ENCODE measurements at regions not wholly inside any gene's neighbourhood (a gene's known extent, or its start where the extent isn't known, plus 50 kb on each side); places are given as distances from the start of the nearest gene placed in this dataset.

DNA sequence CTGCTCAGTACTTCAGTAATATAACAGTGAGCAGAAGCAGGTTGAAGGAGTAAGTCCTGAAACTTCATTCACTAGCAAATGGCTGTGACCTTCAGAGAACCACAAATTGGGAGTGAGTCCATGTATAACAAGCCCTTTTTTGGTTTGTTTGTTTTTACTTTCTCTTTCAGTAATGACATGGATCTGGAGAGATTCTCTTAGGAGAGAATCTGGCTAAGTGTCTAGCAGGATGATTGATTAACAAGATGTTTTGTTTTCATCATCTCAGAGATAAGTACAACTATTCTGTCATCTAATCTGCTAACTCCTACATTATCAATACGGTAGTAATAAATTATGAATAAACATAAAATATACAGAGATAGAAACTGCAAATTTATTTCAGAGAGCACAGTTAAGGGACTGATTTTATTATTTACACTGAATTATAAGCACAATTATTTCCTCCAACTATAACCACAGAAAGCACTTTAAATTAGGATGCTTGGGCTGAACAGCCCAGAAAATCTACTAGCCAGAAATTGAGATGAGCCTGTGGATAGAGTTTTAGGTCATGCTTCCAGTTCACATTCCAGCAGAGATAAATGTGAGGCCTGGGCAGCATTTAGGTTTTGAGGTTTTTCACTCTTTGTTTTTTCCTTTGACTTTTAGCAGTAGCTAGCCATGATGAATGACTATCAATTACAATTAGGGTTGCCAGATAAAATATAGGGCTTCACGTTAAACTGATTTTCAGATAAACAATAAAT is 429.3 kb upstream of the FAT3 start:
- BruUV-seq (replicated peaks): no TSS peak
- Histone ChIP-seq H3K27ac (ENCODE audit: low read length) (no peak overlapping the region), H3F3A (ENCODE audit: low read length, unreplicated experiment) (no peaks in the 10 kb centered on the region), H3K79me2 (ENCODE audit: low read length) (no peaks in the 10 kb centered on the region), H3K9me3 (ENCODE audit: low read length) (no peaks in the 10 kb centered on the region), H3K4me3 (ENCODE audit: low read length) (no peak overlapping the region), H3K36me3 (ENCODE audit: low read depth, low read length) (no peaks in the 10 kb centered on the region), H3K4me1 (ENCODE audit: insufficient read depth, low read length) (no peaks in the 10 kb centered on the region), H3K9ac (ENCODE audit: low read length) (no peak overlapping the region), H2AFZ (ENCODE audit: low read length) (no peak overlapping the region), H3K4me2 (ENCODE audit: low read length) (no peak overlapping the region), H4K20me1 (ENCODE audit: low read length) (no peaks in the 10 kb centered on the region), H3K27me3 (ENCODE audit: low read length) (no peaks in the 10 kb centered on the region), H3K9me2 (replicated peaks; ENCODE audit: low read length) (no peaks in the 10 kb centered on the region)
- no peak for ATAC-seq
- intact Hi-C loops (cut with micrococcal nuclease): no loop called here
- POLR2A ChIA-PET (ENCODE audit: unreplicated experiment): no interaction called here
- TF ChIP-seq, protein P1, sequence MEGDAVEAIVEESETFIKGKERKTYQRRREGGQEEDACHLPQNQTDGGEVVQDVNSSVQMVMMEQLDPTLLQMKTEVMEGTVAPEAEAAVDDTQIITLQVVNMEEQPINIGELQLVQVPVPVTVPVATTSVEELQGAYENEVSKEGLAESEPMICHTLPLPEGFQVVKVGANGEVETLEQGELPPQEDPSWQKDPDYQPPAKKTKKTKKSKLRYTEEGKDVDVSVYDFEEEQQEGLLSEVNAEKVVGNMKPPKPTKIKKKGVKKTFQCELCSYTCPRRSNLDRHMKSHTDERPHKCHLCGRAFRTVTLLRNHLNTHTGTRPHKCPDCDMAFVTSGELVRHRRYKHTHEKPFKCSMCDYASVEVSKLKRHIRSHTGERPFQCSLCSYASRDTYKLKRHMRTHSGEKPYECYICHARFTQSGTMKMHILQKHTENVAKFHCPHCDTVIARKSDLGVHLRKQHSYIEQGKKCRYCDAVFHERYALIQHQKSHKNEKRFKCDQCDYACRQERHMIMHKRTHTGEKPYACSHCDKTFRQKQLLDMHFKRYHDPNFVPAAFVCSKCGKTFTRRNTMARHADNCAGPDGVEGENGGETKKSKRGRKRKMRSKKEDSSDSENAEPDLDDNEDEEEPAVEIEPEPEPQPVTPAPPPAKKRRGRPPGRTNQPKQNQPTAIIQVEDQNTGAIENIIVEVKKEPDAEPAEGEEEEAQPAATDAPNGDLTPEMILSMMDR (conservative IDR thresholded peaks at IDR 0.05; ENCODE audit: low read depth, low read length): no peak
- no peak for TF ChIP-seq EZH2 (IDR thresholded peaks at IDR 0.05; ENCODE audit: low read length, unreplicated experiment)
- no peak for TF ChIP-seq EZH2phosphoT487 (IDR thresholded peaks at IDR 0.05; ENCODE audit: borderline replicate concordance, low read length)
- DNase-seq: peak; percentile 7
- CTCF ChIA-PET: no interaction called here

DNA sequence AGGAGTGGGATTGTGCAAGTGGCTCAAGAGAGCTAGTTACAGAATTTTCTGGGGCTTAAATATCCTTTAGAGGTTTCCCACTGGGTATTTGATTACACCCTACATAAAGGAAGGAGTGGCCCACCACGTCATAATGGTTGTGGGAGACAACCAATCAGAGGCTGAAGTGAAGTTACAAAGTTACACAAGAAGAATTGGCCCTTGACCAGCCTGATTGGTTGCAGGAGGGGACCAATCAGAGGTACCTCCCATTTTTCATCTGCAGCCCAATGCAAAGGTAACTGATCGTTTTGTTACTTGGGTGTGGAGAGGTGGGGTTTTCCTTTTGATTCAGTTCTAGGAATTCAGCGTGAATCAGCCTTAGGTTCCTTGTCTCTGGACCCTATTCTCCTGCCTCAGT is 430.5 kb upstream of the FAT3 start:
- ChIA-PET CTCF (no interaction called here), POLR2A (ENCODE audit: unreplicated experiment) (no interaction called here)
- Histone ChIP-seq H3K79me2 (ENCODE audit: low read length) (no peaks in the 10 kb centered on the region), H3K27me3 (ENCODE audit: low read length) (no peaks in the 10 kb centered on the region), H2AFZ (ENCODE audit: low read length) (peak overlapping the region; percentile 8; the same call in 1 of the 2 replicates), H3K9ac (ENCODE audit: low read length) (no peak overlapping the region), H3K9me2 (replicated peaks; ENCODE audit: low read length) (no peaks in the 10 kb centered on the region), H3F3A (ENCODE audit: low read length, unreplicated experiment) (no peaks in the 10 kb centered on the region), H3K4me1 (ENCODE audit: insufficient read depth, low read length) (no peaks in the 10 kb centered on the region), H4K20me1 (ENCODE audit: low read length) (no peaks in the 10 kb centered on the region), H3K36me3 (ENCODE audit: low read depth, low read length) (no peaks in the 10 kb centered on the region), H3K9me3 (ENCODE audit: low read length) (no peaks in the 10 kb centered on the region), H3K27ac (ENCODE audit: low read length) (no peak overlapping the region), H3K4me2 (ENCODE audit: low read length) (no peak overlapping the region), H3K4me3 (ENCODE audit: low read length) (no peak overlapping the region)
- intact Hi-C loops (cut with micrococcal nuclease): no loop called here
- no peak for ATAC-seq
- BruUV-seq (replicated peaks): no TSS peak
- TF ChIP-seq, protein P1 (conservative IDR thresholded peaks at IDR 0.05; ENCODE audit: low read depth, low read length): no peak
- no peak for TF ChIP-seq EZH2 (IDR thresholded peaks at IDR 0.05; ENCODE audit: low read length, unreplicated experiment)
- no peak for TF ChIP-seq EZH2phosphoT487 (IDR thresholded peaks at IDR 0.05; ENCODE audit: borderline replicate concordance, low read length)
- DNase-seq: no peak

DNA sequence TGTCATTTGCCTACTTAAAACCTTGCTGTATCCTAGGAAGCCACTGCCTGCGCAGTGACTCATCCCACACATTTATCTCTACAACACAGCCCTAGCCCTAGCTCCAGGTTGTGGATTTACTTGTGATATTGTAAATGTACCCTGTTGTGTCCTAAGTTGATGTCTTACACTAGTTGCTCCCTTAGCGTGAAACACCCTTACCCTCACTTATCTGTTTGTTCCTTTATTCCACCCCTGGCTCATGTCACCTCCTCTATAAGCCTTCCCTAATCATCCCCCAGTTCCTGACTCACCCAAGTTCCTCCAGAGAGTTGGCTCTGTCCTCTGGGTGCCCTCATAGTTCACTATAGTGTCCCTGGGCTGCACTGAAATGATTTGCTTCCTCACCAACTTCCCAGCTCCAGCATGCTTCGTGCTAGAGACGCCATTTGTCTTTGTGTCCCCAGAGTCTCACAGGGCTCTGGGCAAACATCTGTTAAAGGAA is 431.8 kb upstream of the FAT3 start:
- no peak overlapping the region for H3K27ac ChIP-seq (ENCODE audit: low read length)
- H3K9me2 ChIP-seq (replicated peaks; ENCODE audit: low read length): no peaks in the 10 kb centered on the region
- no peaks in the 10 kb centered on the region for H3K79me2 ChIP-seq (ENCODE audit: low read length)
- no peaks in the 10 kb centered on the region for H3F3A ChIP-seq (ENCODE audit: low read length, unreplicated experiment)
- ATAC-seq (no peak), DNase-seq (peak; percentile 32)
- no peaks in the 10 kb centered on the region for H4K20me1 ChIP-seq (ENCODE audit: low read length)
- H3K4me2 ChIP-seq (ENCODE audit: low read length): no peak overlapping the region
- ChIA-PET POLR2A (ENCODE audit: unreplicated experiment) (no interaction called here), CTCF (no interaction called here)
- H2AFZ ChIP-seq (ENCODE audit: low read length): 0 out of 2 replicates have a peak overlapping the region, but pooled peaks have one; percentile 12
- no peak overlapping the region for H3K9ac ChIP-seq (ENCODE audit: low read length)
- no peaks in the 10 kb centered on the region for H3K36me3 ChIP-seq (ENCODE audit: low read depth, low read length)
- H3K27me3 ChIP-seq (ENCODE audit: low read length): no peaks in the 10 kb centered on the region
- no TSS peak for BruUV-seq (replicated peaks)
- H3K4me3 ChIP-seq (ENCODE audit: low read length): no peak overlapping the region
- intact Hi-C loops (cut with micrococcal nuclease): no loop called here
- TF ChIP-seq, protein P1 (conservative IDR thresholded peaks at IDR 0.05; ENCODE audit: low read depth, low read length): no peak
- TF ChIP-seq EZH2 (IDR thresholded peaks at IDR 0.05; ENCODE audit: low read length, unreplicated experiment) (no peak), EZH2phosphoT487 (IDR thresholded peaks at IDR 0.05; ENCODE audit: borderline replicate concordance, low read length) (no peak)
- no peaks in the 10 kb centered on the region for H3K4me1 ChIP-seq (ENCODE audit: insufficient read depth, low read length)
- H3K9me3 ChIP-seq (ENCODE audit: low read length): no peaks in the 10 kb centered on the region
